ENCODE measurements at regions not wholly inside any gene's neighbourhood (a gene's known extent, or its start where the extent isn't known, plus 50 kb on each side); places are given as distances from the start of the nearest gene placed in this dataset.

- Histone ChIP-seq H2AFZ (ENCODE audit: low read depth, low read length) (no peak overlapping the region), H3K9me3 (ENCODE audit: low read length) (no peaks in the 10 kb centered on the region), H4K20me1 (ENCODE audit: insufficient read depth) (no peaks in the 10 kb centered on the region), H3F3A (ENCODE audit: insufficient read depth, low read length, poor library complexity, severe bottlenecking) (no peaks in the 10 kb centered on the region), H3K9me2 (ENCODE audit: insufficient read depth, low read length) (no peaks in the 10 kb centered on the region), H3K27me3 (ENCODE audit: insufficient read depth, low read depth, low read length) (no peaks in the 10 kb centered on the region), H3K79me2 (replicated peaks; ENCODE audit: insufficient read depth, low read length) (no peaks in the 10 kb centered on the region), H3K4me3 (ENCODE audit: low read length) (no peak overlapping the region), H3K9ac (ENCODE audit: low read length) (no peak overlapping the region), H3K36me3 (ENCODE audit: insufficient read depth, low read length) (no peaks in the 10 kb centered on the region), H3K27ac (ENCODE audit: low read length) (no peak overlapping the region), H3K4me2 (ENCODE audit: low read length) (no peak overlapping the region)
- no peak for TF ChIP-seq MXI1 (conservative IDR thresholded peaks at IDR 0.05; ENCODE audit: poor library complexity, severe bottlenecking)
- TF ChIP-seq EP300 (conservative IDR thresholded peaks at IDR 0.05; ENCODE audit: poor library complexity, severe bottlenecking): no peak
- TF ChIP-seq, protein P1, sequence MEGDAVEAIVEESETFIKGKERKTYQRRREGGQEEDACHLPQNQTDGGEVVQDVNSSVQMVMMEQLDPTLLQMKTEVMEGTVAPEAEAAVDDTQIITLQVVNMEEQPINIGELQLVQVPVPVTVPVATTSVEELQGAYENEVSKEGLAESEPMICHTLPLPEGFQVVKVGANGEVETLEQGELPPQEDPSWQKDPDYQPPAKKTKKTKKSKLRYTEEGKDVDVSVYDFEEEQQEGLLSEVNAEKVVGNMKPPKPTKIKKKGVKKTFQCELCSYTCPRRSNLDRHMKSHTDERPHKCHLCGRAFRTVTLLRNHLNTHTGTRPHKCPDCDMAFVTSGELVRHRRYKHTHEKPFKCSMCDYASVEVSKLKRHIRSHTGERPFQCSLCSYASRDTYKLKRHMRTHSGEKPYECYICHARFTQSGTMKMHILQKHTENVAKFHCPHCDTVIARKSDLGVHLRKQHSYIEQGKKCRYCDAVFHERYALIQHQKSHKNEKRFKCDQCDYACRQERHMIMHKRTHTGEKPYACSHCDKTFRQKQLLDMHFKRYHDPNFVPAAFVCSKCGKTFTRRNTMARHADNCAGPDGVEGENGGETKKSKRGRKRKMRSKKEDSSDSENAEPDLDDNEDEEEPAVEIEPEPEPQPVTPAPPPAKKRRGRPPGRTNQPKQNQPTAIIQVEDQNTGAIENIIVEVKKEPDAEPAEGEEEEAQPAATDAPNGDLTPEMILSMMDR (IDR thresholded peaks at IDR 0.05; ENCODE audit: poor library complexity, severe bottlenecking): no peak
- no peak for TF ChIP-seq POLR2AphosphoS5 (IDR thresholded peaks at IDR 0.05)
- TF ChIP-seq SMC3 (conservative IDR thresholded peaks at IDR 0.05; ENCODE audit: poor library complexity): no peak
- no peak for TF ChIP-seq TAF1 (IDR thresholded peaks at IDR 0.05; ENCODE audit: low read depth)
Observed at GRCh38 chrX:93932471-93933220, 258.6 kb downstream of the FAM133A start.

- Histone ChIP-seq H4K20me1 (ENCODE audit: insufficient read depth) (no peaks in the 10 kb centered on the region), H3K9me2 (ENCODE audit: insufficient read depth, low read length) (no peaks in the 10 kb centered on the region), H3K79me2 (replicated peaks; ENCODE audit: insufficient read depth, low read length) (no peaks in the 10 kb centered on the region), H3K36me3 (ENCODE audit: insufficient read depth, low read length) (no peaks in the 10 kb centered on the region), H3K9me3 (ENCODE audit: low read length) (no peaks in the 10 kb centered on the region), H3F3A (ENCODE audit: insufficient read depth, low read length, poor library complexity, severe bottlenecking) (no peaks in the 10 kb centered on the region), H3K4me2 (ENCODE audit: low read length) (no peak overlapping the region), H3K9ac (ENCODE audit: low read length) (no peak overlapping the region), H3K4me3 (ENCODE audit: low read length) (no peak overlapping the region), H2AFZ (ENCODE audit: low read depth, low read length) (no peak overlapping the region), H3K27ac (ENCODE audit: low read length) (no peak overlapping the region), H3K27me3 (ENCODE audit: insufficient read depth, low read depth, low read length) (no peaks in the 10 kb centered on the region)
- TF ChIP-seq EZH2 (IDR thresholded peaks at IDR 0.05; ENCODE audit: borderline replicate concordance, insufficient read depth, low read length, poor library complexity, severe bottlenecking) (no peak), RAD21 (conservative IDR thresholded peaks at IDR 0.05) (no peak), EP300 (conservative IDR thresholded peaks at IDR 0.05; ENCODE audit: poor library complexity, severe bottlenecking) (no peak), POLR2AphosphoS5 (IDR thresholded peaks at IDR 0.05) (no peak), TAF1 (IDR thresholded peaks at IDR 0.05; ENCODE audit: low read depth) (no peak), MXI1 (conservative IDR thresholded peaks at IDR 0.05; ENCODE audit: poor library complexity, severe bottlenecking) (no peak), SMC3 (conservative IDR thresholded peaks at IDR 0.05; ENCODE audit: poor library complexity) (no peak)
- TF ChIP-seq, protein P2, sequence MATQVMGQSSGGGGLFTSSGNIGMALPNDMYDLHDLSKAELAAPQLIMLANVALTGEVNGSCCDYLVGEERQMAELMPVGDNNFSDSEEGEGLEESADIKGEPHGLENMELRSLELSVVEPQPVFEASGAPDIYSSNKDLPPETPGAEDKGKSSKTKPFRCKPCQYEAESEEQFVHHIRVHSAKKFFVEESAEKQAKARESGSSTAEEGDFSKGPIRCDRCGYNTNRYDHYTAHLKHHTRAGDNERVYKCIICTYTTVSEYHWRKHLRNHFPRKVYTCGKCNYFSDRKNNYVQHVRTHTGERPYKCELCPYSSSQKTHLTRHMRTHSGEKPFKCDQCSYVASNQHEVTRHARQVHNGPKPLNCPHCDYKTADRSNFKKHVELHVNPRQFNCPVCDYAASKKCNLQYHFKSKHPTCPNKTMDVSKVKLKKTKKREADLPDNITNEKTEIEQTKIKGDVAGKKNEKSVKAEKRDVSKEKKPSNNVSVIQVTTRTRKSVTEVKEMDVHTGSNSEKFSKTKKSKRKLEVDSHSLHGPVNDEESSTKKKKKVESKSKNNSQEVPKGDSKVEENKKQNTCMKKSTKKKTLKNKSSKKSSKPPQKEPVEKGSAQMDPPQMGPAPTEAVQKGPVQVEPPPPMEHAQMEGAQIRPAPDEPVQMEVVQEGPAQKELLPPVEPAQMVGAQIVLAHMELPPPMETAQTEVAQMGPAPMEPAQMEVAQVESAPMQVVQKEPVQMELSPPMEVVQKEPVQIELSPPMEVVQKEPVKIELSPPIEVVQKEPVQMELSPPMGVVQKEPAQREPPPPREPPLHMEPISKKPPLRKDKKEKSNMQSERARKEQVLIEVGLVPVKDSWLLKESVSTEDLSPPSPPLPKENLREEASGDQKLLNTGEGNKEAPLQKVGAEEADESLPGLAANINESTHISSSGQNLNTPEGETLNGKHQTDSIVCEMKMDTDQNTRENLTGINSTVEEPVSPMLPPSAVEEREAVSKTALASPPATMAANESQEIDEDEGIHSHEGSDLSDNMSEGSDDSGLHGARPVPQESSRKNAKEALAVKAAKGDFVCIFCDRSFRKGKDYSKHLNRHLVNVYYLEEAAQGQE (IDR thresholded peaks at IDR 0.05; ENCODE audit: borderline replicate concordance): no peak
- TF ChIP-seq, protein P1 (IDR thresholded peaks at IDR 0.05; ENCODE audit: poor library complexity, severe bottlenecking): no peak
Observed at GRCh38 chrX:93977641-93978040, 303.6 kb downstream of the FAM133A start.

All from neural cell (in vitro differentiated cells).